ENCODE measurements at regions not wholly inside any gene's neighbourhood (a gene's known extent, or its start where the extent isn't known, plus 50 kb on each side); places are given as distances from the start of the nearest gene placed in this dataset.

DNA sequence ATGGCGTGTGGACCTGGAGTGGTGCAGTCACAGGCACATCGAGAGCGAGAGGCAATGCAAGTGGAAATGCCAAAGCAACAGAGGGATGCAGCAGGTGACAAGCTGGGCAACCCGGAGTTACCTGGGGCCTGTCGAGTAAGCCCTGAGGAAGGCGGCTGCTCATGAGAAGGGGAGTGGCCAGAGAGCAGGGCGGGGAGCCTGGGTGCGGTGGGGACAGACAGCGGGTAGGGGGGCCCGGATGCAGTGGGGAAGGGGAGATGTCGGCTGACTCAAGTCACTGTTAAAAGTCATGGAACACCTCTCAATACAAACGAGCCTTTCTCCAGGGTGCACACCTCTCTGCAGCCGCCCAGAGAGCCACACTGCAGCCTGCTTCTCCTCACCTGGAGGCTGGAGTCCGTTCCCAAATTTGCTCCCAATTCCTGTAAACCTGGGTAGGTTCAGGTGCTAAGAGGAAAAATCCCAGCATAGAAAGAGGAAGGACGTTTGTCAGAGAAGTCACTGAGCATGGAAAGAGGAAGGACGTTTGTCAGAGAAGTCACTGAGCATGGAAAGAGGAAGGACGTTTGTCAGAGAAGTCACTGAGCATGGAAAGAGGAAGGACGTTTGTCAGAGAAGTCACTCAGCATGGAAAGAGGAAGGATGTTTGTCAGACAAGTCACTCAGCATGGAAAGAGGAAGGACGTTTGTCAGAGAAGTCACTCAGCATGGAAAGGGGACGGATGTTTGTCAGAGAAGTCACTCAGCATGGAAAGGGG, 71.7 kb upstream of the TWIST2 start:
- TF ChIP-seq, protein P1, sequence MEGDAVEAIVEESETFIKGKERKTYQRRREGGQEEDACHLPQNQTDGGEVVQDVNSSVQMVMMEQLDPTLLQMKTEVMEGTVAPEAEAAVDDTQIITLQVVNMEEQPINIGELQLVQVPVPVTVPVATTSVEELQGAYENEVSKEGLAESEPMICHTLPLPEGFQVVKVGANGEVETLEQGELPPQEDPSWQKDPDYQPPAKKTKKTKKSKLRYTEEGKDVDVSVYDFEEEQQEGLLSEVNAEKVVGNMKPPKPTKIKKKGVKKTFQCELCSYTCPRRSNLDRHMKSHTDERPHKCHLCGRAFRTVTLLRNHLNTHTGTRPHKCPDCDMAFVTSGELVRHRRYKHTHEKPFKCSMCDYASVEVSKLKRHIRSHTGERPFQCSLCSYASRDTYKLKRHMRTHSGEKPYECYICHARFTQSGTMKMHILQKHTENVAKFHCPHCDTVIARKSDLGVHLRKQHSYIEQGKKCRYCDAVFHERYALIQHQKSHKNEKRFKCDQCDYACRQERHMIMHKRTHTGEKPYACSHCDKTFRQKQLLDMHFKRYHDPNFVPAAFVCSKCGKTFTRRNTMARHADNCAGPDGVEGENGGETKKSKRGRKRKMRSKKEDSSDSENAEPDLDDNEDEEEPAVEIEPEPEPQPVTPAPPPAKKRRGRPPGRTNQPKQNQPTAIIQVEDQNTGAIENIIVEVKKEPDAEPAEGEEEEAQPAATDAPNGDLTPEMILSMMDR (IDR thresholded peaks at IDR 0.05; ENCODE audit: low read length): no peak
- no peak for TF ChIP-seq EZH2 (optimal IDR thresholded peaks at IDR 0.05; ENCODE audit: low read depth, low read length)
